Hematopoietic multipotent progenitor cell treated with erythropoietin and hydrocortisone succinate and interleukin-3 and kit ligand, for 15 days (in vitro differentiated cells): ENCODE measurements at regions not wholly inside any gene's neighbourhood (a gene's known extent, or its start where the extent isn't known, plus 50 kb on each side); places are given as distances from the start of the nearest gene placed in this dataset.
"Not testable (repeated sequence)": the region's sequence is repeated elsewhere in the genome, so short reads cannot be mapped to it uniquely, and the experiment has no call there.

Source experiments
- DNase-seq: peaks from one replicate; pipeline ENCODE4 v3.0.0-alpha.2; 2015; ENCODE audit warnings: low spot score

DNA sequence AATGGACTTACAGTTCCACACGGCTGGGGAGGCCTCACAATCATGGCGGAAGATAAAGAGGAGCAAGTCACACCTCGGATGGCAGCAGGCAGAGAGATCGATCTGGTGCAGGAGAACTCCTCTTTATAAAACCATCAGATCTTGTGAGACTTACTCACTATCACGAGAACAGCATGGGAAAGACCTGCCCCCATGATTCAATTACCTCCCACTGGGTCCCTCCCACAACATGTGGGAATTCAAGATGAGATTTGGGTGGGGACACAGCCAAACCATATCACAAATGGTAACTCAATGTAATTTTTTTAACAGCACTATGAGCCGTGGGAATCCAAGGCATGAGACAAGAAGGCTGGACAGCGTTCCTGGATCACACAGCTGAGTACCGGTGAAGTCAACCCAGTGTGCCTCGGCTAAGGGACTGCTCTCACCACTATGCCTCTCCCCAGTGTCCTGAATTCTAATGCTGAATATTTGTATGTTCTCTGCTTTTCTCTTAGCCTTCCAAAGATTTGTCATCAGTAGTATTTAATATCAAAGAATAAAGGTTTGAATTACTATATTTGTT, 84.3 kb downstream of the IRS2 start:
- DNase-seq: not testable (repeated sequence)

DNA sequence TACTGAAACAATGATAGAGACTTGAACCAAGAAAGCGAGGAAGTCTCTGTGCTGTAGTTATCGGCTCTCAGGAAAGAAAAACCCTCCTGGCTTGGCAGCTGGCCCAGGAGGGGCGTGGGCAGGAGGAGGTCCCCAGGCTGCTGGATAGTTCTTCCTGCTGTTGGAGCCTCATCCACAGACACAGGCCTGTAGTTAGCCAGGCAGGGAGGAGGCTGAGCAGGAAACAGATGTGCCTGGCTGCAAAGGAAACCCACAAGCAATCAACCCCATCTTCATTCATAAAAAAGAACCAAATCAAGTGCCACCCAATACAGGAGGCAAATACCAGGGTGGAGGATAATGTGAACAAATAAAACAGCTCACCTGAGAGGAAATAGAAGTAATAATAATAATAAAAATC, 86.2 kb downstream of the IRS2 start:
- peak; percentile 39 for DNase-seq

DNA sequence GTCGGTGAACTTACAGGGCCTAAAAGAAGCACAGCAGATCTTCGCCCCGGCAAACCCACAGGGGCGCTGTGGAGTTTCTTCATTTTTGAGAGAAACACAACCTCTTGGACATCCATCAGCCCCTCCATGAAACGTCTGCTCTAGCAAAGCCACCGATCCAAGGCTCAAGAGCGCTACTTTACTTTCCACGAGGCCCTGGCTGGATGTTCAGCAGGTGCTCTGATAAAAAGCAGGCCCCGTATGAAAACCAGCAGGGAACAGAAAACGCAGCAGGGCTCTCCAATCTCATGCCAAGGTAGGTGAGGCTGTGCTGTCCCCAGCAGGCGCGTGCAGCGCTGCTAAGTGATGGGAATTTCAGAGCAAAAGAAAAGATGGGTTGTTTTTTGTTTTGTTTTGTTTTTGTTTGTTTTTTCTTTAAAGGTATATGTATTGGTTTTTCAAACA, 86.7 kb downstream of the IRS2 start:
- DNase-seq: no peak

DNA sequence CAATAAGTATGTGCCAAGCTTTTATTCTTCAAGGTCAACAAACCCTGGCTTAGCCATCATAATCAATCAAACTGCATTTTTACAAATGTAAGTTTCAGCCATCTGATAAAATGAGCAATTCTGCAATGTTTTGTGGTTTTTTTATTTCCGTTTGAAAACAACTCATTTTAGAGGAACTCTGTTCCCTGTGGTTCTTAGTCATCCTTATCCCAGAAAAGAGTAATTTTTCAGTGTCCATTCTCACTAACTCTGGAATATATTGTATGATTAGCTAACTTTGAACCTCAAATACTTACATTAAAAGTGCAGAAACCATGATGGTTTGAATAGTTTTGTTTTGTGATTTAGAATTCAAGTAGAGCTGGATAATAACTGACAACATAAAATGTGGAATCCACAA, 87.6 kb downstream of the IRS2 start:
- no peak for DNase-seq

DNA sequence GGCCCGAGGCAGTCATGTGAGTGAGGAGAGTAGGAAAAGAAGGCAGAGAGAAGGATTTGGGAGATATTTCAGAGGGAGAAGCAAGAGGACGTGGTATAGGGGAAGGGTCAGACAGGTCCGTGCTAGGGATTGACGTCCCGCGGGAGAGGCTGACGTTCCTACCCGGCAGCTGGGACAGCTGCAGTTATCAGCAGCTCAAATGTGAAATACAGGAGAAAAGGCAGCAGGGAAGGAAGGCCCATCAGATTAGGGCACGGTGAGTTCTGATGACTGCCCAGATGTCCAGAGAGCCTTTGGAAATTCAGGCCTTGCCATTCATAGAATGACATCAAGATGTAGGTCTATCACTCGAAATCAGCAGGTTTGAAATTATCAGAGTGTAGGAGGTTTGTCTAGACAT, 88.4 kb downstream of the IRS2 start:
- no peak for DNase-seq

DNA sequence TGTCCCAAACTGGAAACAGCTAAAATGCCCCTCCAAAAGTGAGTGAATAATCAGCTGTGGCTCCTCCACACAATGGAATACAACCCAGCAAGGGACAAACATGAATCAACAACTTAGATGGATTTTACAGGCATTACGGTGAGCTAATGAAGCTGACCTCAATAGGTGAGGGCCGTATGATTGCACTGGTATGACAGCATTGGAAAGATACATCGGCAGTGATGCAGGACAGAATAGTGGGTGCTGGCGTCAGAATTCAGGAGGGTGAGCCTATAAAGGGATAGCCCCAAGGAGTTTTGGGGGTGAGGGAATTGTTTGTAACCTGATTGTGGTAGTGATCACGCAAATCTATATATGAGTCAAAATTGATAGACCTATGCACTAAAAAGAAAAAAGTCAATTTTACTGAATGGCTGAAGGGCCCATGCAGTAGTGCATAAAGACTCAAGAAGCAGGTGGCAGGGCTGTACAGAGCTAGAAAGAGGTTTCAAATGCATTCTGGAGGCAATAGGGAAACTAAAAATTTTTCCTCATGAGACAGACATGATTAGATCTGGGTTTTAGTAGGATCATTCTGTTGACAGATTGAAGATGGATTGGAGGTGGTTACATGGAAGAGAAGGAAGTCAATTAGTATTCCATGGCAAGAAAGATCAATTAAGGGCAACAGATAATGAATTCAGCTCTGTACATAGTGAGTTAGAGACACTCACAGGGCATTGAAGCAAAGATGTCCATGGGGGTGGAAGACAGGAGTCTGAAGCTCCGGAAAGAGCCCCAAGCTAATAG, 90.8 kb downstream of the IRS2 start:
- DNase-seq: no peak

DNA sequence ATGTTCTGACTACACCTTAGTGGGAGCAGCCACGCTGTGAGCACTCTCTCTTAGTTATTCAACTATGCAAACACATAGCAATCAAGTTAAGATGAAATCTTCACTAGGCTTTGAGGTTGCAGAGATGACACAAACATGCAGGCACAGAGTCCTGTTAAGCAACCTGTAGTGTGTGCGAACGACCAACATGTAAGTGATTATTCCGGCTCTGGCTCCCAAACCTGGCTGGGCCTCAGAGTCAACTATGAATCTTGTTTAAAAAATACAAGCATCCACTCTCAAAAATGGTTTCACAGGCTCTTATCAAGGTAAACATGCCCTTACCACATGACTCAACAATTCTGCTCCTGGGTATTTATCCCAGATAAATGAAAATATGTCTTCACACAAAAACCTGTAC, 91.4 kb downstream of the IRS2 start:
- peak; percentile 18 for DNase-seq

DNA sequence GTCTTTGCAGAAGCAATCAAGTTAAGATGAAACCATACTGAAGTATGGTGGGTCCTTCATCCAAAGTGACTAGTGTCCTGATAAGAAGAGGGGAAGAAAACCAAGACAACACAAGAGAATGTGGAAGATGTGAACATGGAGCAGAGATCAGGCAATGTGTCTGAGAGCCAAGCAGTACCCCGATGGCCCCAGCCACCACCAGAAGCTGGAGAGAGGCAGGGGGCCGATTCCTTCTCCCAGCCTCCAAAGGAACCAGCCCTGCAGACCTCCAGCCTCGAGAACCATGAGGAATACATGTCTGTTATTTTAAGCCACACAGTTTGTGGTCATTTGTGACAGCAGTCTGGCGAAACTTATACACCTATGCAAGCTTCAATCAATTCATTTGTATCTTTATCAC, 93.2 kb downstream of the IRS2 start:
- no peak for DNase-seq

DNA sequence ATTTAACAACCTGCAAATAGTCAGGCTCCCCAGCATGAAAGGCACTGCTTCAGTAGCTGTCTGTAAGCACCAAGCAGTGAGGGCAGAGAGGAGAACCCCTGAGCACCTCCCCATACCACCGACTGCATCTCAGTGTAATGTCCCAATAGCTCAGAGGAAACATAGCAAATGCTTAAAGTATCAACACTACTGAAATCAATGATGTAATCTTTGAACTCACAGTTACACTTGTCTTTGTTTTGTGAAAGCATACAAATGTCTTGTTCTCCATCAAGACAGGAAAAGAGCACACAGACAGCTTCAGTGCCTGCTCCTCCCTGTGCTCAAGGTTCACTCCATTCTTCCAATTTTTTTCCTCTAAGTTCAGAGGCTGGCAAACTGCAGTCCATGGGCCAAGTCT, 94.7 kb downstream of the IRS2 start:
- no peak for DNase-seq

DNA sequence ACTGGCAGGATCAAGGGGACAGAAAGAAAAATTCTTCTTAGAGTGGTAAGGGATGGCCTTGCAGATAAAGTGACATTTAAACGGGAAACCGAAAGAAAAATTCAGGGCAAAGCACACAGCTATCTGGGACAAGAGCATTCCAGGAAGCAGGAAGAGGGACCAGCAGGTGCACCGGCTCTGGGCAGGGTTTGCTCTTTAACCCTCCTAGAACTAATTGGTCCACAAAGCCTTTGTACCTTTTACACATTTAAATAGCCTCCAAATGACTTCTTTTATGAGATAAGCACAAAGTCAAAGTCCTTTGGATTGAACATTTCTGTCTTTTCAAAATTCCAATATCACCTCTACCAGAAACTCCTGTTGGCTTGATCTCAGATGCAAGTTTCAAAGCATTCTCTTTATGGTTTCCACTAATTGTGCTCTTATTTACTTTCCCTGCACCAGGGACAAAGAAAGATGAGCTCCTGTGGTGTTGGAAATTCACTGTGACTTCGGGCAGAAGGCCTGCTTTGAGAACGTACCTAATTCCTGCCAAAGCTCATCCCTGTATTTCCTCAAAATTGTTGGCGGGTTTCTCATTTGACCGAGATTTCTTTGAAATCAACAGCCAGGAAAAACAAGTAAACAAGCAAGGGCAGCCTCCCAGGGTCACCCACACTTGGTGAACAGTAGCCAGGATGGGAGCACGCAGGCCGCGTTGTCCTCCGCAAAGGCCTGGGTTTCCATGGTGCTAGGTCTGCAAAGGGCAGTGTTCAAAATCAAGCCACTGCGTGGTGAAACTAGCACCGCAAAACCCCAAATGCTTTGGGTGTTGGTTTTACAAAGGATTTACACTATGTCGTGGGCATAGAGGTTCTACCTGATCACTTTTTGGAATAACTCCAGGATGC, 98.6 kb downstream of the IRS2 start:
- DNase-seq: no peak

DNA sequence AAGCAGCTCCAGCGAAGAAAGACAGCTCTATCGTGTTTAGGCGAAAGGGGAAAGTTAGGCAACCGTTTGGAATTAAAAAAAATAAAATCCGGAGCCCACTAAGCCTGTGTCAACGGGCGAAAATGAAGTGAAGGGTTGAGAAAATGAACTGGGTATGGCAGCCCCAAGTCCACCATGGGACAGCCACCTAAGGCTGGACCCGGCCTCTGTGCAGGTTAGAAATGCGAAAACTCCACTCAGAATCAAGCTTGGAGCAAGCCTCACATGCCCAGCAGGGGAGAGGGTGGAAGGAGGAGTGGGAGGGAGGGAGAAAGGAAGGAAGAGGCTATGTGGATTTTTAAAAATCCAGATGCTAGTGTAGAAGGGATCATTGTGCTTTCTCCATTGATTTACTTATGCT, 101.2 kb downstream of the IRS2 start:
- no peak for DNase-seq

DNA sequence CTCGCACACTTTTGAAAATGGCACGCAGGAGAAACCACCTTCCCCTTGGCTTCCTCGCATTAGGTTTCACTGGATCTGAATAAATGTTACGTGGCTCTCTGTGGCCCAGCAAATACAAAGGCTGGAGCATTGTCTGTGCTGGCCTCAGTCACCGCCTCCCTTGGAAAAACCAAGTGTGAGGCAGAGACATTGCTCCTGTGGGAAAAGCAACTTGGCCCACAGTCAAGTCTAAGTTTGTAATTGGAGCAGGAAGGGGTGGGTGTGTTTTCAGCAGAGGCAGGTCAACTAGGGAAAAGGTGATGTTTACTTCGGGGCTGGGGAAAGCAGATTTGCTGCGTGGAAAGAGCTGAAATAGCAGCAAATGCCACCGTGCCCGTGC, 101.6 kb downstream of the IRS2 start:
- DNase-seq: no peak

DNA sequence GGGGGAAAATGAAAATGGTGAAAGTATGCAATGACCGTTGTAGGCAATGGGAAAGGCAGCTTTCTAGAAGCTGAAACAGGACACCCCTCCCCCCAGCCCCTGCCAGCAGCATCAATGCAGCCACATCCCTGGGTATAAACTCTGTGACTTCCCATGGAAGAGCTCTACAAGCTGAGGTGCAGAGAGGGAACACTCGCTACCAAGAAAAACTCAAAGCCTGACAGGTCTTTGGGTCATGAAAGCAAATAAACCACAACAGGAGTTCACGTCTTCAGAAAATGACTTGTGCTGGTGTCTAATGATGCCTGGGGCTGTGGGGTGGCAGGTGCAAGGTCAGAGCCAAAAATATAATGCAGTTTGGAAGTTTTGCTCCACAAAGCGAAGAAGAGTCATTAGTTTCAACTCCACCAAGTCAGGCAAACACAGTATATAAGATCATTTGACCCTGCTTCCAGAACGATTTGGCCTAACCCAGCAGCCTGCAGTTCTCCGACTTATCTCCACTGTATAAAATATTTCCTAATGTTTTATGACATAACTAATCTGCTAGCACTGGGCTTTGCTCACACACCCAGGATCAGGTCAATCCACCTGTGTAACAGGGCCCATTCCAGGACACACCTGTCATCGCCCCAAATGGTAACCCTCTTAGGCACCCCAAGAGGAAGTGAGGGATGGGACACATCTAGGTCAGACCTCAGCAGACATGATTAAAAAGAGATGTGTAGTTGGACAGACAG, 102.1 kb downstream of the IRS2 start:
- DNase-seq: no peak

DNA sequence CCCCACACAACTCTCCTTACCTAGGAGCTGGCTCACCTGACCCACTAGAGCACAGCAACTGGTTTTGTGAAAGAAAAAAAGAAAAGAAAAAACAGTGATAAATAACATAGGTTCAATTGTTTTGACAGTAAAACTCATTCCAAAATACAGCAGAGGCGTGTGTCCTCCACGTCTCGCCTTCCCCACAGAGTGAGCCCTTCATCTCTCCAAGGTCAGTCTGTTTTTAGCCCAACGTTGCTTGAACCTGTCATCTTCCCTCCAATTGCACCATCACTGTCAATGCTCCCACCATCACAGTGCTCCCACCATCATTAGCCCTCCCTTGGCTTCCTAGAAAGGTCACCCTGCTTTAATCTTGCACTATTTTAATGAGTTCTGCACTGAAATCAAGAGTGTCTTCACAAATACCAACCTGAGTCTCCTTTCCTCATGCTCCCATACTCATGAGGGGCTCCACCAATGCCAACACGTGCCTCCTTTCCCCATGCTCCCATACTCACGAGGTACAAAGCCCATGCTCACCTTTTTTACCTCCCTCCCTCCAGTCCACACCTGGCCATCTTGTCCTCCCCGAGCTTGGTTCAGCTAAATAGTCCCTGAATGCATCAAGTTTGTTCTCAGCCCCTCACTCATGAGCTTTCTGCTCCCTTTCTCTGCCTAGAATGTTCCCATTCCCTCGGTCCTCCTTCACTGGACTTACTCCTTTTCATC, 103.7 kb downstream of the IRS2 start:
- DNase-seq: no peak

DNA sequence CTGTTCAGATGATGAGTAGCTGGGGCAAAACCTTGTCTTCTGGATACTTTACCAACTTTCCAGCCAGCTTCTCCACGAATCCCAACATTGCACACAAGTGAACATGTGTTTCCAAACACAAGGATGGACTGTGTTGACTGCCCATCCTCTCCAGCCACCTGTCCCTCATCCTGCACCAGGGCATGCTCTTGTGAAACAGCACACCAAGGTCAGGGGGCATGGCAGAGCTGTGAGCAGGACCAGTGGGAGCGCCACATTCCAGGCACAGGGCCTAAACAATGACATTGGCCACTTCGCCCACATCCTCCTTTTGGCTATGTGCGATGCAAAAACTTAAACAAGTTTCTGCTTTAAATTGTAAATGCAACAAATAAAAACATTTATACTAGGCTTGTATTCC, 105.5 kb downstream of the IRS2 start:
- DNase-seq: no peak

DNA sequence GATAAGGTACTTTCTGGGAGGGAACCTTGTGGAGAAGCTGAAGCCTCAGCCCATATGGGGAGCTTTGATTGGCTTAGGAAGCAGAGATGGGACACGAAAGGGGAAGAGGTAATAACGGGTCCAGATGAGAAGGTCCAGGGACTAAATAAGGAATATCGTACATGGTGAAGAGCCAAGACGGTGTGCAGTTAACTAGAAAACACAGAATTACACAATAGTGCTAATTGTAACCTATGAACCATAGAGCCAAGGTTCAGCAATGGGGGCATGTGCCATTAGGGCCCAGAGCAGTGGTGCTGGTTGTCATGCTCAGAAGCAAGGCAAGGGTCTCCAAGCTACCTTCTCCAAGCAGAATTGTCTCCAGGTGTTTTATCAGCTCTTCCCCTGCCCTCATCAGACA, 106.1 kb downstream of the IRS2 start:
- DNase-seq: no peak

DNA sequence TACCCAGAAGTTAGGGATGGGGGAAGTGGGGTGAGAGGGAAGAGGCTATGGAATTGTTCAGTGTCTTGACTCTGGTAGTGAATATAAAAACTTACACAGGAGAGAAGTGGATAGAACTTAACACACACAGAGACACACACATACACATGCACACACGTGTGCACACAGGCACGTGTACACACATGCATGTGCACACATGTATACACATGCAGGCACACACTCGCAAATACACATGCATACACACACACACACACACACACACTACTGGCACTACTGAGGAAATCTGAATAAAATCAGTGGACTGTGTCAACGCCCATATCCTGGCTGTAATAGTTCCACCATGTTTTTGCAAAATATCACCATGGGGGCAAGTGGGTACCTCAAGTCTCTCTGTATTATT, 107.9 kb downstream of the IRS2 start:
- no peak for DNase-seq

DNA sequence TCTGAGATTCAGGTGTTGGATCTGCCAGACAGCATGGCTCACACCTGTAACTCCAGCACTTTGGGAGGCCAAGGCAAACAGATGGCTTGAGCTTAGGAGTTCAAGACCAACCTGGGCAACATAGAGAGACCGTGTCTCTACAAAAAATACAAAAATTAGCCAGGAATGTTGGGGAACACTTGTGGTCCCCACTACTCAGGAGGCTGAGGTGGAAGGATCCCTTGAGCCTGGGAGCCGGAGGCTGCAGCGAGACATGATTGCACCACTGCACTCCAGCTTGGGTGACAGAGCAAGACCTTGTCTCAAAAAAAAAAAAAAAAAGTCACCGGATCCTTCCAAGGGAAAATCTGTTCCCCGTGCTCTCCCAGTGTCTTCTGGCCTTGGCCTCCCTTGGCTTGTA, 109.2 kb downstream of the IRS2 start:
- DNase-seq: no peak

DNA sequence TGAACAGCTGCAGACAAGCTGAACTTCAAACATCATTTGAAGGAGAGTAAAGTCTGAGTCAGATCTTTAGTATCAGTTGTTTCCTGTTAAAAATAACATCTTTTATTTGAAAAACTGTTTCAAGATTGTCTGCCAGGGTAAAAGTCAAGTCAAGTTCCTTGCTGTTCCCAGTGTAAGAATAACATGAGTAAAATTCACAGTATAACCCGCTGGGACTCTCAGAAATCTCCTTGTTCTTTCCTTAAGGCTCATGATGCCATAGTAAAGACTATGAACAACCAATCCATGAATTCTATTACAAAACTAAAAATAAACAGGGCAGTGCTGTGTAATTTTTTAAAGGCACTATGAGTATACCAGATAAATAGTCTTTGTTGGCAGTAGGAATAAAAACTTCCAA, 112.9 kb downstream of the IRS2 start:
- DNase-seq: no peak

DNA sequence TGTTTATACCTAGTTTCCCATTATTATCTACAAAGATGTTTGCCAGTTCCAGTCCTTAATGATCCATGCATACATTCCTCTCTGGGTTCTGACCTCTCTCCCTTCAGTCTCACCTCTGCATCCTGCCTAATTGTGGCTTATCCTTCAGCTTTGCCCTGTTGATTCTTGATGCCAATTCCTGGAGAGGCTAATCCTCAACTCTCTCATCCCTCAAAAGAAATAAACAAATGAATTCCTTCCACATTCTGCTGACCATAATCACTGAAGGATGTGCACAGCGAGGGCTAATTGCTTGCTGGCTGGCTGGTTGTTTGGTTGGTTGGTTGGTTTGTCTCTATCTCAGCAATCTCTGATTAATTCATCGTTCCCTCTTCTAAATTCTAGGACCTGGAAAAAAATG, 113.8 kb downstream of the IRS2 start:
- DNase-seq: no peak

DNA sequence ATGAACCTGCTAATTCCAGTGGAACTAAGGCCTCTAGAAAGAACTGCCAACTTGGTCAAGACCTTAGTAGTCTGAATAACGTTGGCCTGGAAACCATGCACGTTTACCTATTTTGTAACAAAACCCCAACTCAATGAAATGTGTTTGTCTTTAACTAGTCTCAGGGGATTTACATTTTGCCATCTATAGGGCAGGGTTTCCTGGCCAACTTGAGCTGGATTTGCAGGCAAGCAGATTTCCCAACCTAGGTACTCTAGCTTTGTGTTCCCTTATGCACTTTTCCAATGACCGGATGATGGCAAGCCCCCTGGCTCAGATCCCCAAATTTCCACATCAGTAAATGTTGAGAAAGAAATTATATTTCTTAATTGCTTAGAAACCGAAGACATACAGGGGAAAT, 114.5 kb downstream of the IRS2 start:
- no peak for DNase-seq

DNA sequence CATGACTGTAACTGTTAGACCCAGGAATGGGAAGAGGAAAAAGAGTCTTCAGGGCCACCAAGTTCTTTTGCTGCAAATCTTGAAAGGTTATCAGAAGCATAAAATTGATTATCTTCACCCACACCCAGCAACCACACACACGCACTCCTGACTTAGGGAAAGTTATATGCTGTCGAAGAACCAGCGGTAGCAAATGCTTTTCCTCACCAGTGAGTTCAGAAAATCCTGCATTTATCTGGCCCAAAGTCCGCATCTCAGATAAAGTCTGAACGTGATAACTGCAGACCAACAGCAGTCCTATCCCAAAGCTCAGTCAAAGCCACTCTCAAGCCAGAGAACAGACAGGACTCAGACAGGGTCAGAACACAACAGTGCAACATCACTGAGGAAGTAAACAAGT, 115.6 kb downstream of the IRS2 start:
- no peak for DNase-seq
